NCI-H82 treated with DMSO at 0.1 percent for 48 hours (cell line): ENCODE measurements at regions not wholly inside any gene's neighbourhood (a gene's known extent, or its start where the extent isn't known, plus 50 kb on each side); places are given as distances from the start of the nearest gene placed in this dataset.

Experiments used
- DNase-seq: peaks from one replicate; lab custom pipeline; 2025; ENCODE audit not compliant: unreplicated experiment; lab: John Stamatoyannopoulos, UW

GRCh38 chr3:182732232-182733015 lies 60.9 kb upstream of the ATP11B start:
- DNase-seq = no peak

GRCh38 chr3:182735672-182736071 lies 57.6 kb upstream of the ATP11B start:
- no peak for DNase-seq

- no peak for DNase-seq
Measured at GRCh38 chr3:182737825-182738224, 55.5 kb upstream of the ATP11B start.

DNA sequence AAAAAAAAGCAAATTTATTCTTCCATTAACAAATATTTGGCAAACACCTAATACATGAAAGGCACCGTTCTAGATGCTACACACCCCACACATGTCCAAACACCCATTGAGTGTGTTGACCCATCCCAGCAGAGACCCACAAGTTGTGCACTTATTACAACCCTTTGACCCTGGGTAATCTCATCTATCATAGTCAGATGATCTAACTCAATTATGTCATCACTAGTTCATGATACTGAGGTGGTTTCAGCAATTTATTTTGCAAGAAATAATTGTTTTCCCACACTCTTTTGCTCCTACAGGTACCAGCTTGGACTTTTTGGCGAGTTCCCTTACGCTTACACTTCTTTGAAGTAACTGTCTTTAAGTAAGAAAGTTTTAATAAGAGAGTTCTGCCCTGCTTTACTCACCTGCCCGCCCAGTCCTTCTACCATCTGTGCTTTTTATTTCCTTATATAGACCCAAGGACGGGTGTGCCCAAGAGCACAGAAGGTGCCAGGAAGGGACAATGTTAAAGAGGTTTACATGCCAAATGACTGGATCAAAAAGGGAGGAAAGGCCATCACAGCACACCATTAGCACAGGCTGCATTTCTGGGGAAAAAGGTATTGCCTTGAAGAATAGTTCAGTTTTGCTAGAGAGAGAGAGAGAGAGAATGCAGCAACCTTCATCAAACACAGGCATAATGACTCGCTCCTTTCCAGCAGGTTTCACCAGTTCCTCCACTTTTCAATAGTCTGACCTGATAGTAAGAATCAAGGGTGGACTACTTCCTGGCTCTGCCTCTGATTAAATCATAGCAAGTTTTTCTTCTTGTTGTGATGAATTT lies 54.5 kb upstream of the ATP11B start:
- DNase-seq = no peak

GRCh38 chr3:182739619-182740018 lies 53.7 kb upstream of the ATP11B start:
- no peak for DNase-seq

DNA sequence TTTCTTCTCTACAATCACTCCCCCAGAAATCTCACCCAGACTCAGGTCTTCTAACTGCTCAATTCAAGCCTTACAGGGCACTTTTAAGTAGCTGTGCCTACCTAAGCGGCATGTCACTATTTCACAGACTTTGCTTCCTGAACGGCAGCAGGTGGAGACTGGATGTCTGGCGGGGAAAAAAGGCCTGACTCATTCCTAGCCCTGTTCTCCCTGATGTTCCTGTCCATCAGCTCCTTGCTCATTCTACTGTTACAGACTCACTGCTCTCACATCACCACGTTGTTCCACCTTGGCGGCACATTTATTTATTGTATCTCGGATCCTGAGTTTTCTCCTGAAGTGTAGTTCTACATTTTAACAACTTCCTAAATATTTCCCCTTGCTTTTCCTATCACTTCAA lies 52.6 kb upstream of the ATP11B start:
- no peak for DNase-seq

GRCh38 chr3:182741214-182741613 lies 52.1 kb upstream of the ATP11B start:
- no peak for DNase-seq
